ENCODE measurements at regions not wholly inside any gene's neighbourhood (a gene's known extent, or its start where the extent isn't known, plus 50 kb on each side); places are given as distances from the start of the nearest gene placed in this dataset.

DNA sequence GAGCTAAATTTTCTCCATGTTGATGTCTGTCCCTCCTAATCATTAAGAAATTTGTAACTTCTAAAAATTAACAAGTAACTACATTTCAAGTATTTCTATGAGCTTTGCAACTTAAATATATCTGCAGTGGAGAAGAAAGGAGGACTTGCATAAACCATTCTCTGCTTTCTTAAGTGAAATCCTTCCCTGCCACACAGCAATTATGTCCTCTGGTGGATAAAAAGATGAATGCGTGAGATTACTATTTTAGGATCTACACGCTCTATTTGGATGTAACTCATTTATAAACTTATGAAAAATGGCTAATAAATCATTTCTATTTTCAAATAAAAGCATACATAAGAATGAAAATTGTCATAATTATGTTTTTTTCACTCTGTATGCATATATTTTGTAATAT lies 338.0 kb upstream of the PTCHD4 start:
- no peak for TF ChIP-seq POLR2AphosphoS5 (IDR thresholded peaks at IDR 0.05)
- TF ChIP-seq, protein P1, sequence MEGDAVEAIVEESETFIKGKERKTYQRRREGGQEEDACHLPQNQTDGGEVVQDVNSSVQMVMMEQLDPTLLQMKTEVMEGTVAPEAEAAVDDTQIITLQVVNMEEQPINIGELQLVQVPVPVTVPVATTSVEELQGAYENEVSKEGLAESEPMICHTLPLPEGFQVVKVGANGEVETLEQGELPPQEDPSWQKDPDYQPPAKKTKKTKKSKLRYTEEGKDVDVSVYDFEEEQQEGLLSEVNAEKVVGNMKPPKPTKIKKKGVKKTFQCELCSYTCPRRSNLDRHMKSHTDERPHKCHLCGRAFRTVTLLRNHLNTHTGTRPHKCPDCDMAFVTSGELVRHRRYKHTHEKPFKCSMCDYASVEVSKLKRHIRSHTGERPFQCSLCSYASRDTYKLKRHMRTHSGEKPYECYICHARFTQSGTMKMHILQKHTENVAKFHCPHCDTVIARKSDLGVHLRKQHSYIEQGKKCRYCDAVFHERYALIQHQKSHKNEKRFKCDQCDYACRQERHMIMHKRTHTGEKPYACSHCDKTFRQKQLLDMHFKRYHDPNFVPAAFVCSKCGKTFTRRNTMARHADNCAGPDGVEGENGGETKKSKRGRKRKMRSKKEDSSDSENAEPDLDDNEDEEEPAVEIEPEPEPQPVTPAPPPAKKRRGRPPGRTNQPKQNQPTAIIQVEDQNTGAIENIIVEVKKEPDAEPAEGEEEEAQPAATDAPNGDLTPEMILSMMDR (IDR thresholded peaks at IDR 0.05) = no peak

All from esophagus muscularis mucosa (tissue), 3 donors.